Smooth muscle cell (in vitro differentiated cells): ENCODE measurements at regions not wholly inside any gene's neighbourhood (a gene's known extent, or its start where the extent isn't known, plus 50 kb on each side); places are given as distances from the start of the nearest gene placed in this dataset.

Source experiments
- DNase-seq: peaks from one replicate; lab custom pipeline; 2025; ENCODE audit not compliant: unreplicated experiment; lab: John Stamatoyannopoulos, UW
- H2AFZ ChIP-seq: fragments of 200-600 bp; sonication (generic); 2 replicates; pipeline ENCODE4 v1.6.0; 2016; ENCODE audit warnings: antibody characterized with exemption, low read depth, mild to moderate bottlenecking
- H3F3A ChIP-seq: fragments of 200-600 bp; sonication (generic); 2 replicates; pipeline ENCODE4 v1.6.0; 2017; ENCODE audit warnings: antibody characterized with exemption, low read depth
- H3K27ac ChIP-seq: fragments of 200-600 bp; sonication (generic); 2 replicates; pipeline ENCODE4 v1.5.1; 2016; ENCODE audit warnings: low read depth, mild to moderate bottlenecking
- H3K27me3 ChIP-seq: fragments of 200-600 bp; sonication (generic); 2 replicates; pipeline ENCODE4 v1.6.1; 2016; ENCODE audit warnings: low read depth, mild to moderate bottlenecking
- H3K36me3 ChIP-seq: fragments of 200-600 bp; sonication (generic); 2 replicates; pipeline ENCODE4 v1.5.1; 2016; ENCODE audit warnings: low read depth
- H3K4me1 ChIP-seq: fragments of 200-600 bp; sonication (generic); 2 replicates; pipeline ENCODE4 v1.5.1; 2016; ENCODE audit warnings: low read depth
- H3K4me2 ChIP-seq: fragments of 200-600 bp; sonication (generic); 2 replicates; pipeline ENCODE4 v1.6.0; 2016; ENCODE audit warnings: mild to moderate bottlenecking
- H3K4me3 ChIP-seq: fragments of 200-600 bp; sonication (generic); 2 replicates; pipeline ENCODE4 v1.5.1; 2016; ENCODE audit warnings: mild to moderate bottlenecking
- H3K79me2 ChIP-seq: fragments of 200-600 bp; sonication (generic); 2 replicates; pipeline ENCODE4 v1.6.0; 2016; ENCODE audit warnings: low read depth, mild to moderate bottlenecking
- H3K9ac ChIP-seq: fragments of 200-600 bp; sonication (generic); 2 replicates; pipeline ENCODE4 v1.6.0; 2016; ENCODE audit warnings: low read depth
- H3K9me3 ChIP-seq: fragments of 200-600 bp; sonication (generic); replicated peaks from 2 replicates; pipeline ENCODE4 v1.5.1; 2016; ENCODE audit warnings: low read depth
- H4K20me1 ChIP-seq: fragments of 200-600 bp; sonication (generic); 2 replicates; pipeline ENCODE4 v1.6.0; 2016; ENCODE audit warnings: low read depth
- WGBS: methylation state at CpG from one replicate; pipeline ENCODE4 v1.1.7; 2016; ENCODE audit warnings: low lambda C conversion rate; 5-methylcytosine and 5-hydroxymethylcytosine counted together
- TF ChIP-seq, protein P1 (sequence below): fragments of 200-600 bp; sonication (generic); IDR thresholded peaks from 2 replicates; pipeline ENCODE4 v1.5.1; 2017; ENCODE audit warnings: borderline replicate concordance, mild to moderate bottlenecking, antibody characterized with exemption; ENCODE audit not compliant: insufficient read depth, poor library complexity, severe bottlenecking

DNA sequence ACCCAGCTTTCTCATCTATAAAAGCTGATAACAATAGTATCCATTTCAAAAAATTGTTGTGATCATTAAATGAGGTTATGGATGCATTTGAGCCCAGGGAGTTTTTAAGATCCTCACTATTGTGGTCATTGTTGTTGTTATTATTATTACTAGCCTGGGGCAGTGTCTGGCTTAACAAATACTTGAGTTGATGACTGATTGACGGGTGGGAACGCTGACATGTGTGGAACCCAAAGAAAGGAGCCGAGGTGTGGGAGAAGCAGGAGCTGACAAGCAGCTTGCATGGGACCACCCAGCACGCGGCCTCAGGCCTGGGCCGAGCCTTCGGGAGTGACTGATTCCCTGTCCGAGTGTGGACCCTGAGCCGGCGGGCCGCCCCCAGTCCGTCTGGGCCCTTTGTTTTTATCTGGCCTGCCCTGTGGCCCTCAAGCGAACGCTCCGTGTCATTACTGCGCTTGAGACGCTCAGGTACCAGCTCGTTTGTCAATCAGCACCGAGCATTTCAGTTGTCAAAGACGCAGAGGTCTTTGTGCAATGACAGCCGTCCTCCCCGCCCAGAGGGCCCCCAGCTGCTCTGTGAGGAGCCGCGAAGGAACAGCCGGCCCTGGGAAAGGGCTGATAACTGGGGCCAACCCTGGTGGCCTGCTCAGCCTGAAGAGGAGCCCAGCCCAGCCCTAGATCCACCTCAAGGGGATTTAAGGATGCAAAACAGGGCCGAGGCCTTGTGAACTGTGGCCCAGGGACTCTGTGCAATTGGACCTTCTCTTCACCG is 132.9 kb upstream of the FOXF1 start:
- Histone ChIP-seq H3F3A (no peaks in the 10 kb centered on the region), H3K36me3 (no peaks in the 10 kb centered on the region), H3K4me3 (no peak overlapping the region), H3K27ac (no peak overlapping the region), H3K4me1 (no peaks in the 10 kb centered on the region), H4K20me1 (no peaks in the 10 kb centered on the region), H3K27me3 (no peaks in the 10 kb centered on the region), H3K4me2 (no peak overlapping the region), H2AFZ (no peak overlapping the region), H3K9ac (no peak overlapping the region), H3K9me3 (no peaks in the 10 kb centered on the region), H3K79me2 (no peaks in the 10 kb centered on the region)
- TF ChIP-seq, protein P1, sequence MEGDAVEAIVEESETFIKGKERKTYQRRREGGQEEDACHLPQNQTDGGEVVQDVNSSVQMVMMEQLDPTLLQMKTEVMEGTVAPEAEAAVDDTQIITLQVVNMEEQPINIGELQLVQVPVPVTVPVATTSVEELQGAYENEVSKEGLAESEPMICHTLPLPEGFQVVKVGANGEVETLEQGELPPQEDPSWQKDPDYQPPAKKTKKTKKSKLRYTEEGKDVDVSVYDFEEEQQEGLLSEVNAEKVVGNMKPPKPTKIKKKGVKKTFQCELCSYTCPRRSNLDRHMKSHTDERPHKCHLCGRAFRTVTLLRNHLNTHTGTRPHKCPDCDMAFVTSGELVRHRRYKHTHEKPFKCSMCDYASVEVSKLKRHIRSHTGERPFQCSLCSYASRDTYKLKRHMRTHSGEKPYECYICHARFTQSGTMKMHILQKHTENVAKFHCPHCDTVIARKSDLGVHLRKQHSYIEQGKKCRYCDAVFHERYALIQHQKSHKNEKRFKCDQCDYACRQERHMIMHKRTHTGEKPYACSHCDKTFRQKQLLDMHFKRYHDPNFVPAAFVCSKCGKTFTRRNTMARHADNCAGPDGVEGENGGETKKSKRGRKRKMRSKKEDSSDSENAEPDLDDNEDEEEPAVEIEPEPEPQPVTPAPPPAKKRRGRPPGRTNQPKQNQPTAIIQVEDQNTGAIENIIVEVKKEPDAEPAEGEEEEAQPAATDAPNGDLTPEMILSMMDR, result no peak
- 52% methylated on average over 27 of the region's 27 CpGs for WGBS
- no peak for DNase-seq

DNA sequence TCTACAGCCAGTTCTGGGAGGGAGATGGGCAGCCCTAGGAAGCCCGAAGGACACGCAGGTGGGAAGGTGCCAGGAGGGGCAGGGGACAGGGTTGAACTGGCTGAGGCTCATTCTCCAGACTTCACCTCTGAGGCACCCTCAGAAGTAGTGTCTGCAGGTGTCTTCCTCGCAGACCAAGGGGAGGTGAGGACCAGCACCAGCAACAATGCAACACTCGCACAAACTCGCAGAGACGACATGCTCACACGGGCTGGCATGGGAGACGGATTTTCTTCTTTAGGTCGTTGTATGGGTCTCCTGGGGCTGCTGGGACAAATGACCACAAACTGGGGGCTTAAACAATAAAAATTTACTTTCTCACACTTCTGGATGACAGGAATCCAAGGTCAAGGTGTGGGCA is 132.2 kb upstream of the FOXF1 start:
- Histone ChIP-seq H3K27me3 (no peaks in the 10 kb centered on the region), H3K9me3 (no peaks in the 10 kb centered on the region), H2AFZ (no peak overlapping the region), H3K9ac (no peak overlapping the region), H3F3A (no peaks in the 10 kb centered on the region), H3K79me2 (no peaks in the 10 kb centered on the region), H3K4me1 (no peaks in the 10 kb centered on the region), H3K27ac (no peak overlapping the region), H4K20me1 (no peaks in the 10 kb centered on the region), H3K4me2 (no peak overlapping the region), H3K4me3 (no peak overlapping the region), H3K36me3 (no peaks in the 10 kb centered on the region)
- TF ChIP-seq, protein P1, result no peak
- no peak for DNase-seq
- WGBS, result 95% methylated on average over 9 of the region's 9 CpGs

DNA sequence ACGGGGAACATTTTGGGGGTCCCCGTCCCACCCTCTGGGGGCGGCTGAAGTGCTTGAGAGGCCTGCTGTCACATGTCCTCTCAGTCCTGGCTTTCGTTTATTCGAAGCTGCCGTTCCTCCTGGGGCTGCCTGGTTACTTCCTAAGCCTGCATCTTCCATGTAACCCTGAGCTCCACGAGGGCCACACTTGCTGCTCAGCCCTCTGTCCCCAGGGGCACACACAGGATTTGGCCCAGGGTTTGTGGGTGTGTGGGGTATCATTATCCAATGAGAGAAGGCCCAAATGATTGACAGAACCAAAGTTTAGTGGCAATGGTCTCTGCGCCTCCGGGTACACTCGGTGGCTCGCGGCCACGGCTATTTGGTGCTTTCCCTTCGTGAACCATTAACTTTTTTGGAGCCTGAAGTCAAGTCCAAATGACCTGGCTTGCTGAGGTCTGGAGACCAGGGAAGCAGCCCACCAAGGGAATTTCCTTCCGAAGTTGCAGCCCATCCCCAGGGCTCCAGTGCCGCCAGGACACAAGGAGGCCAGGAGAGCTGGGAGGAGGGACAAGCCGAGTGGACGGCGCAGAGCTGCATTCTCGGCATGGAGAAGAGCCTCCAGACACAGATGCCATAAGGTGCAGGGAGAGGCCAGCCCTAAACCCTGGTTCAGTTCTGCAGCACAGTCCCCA is 131.4 kb upstream of the FOXF1 start:
- H3K9me3 ChIP-seq, result no peaks in the 10 kb centered on the region
- H3K4me2 ChIP-seq, result no peak overlapping the region
- no peak overlapping the region for H3K27ac ChIP-seq
- no peaks in the 10 kb centered on the region for H3K27me3 ChIP-seq
- DNase-seq, result no peak
- H3F3A ChIP-seq, result no peaks in the 10 kb centered on the region
- H3K36me3 ChIP-seq, result no peaks in the 10 kb centered on the region
- H3K4me3 ChIP-seq, result no peak overlapping the region
- no peaks in the 10 kb centered on the region for H3K79me2 ChIP-seq
- H3K4me1 ChIP-seq, result no peaks in the 10 kb centered on the region
- no peak overlapping the region for H3K9ac ChIP-seq
- no peaks in the 10 kb centered on the region for H4K20me1 ChIP-seq
- TF ChIP-seq, protein P1, result no peak
- no peak overlapping the region for H2AFZ ChIP-seq
- 85% methylated on average over 20 of the region's 20 CpGs for WGBS

DNA sequence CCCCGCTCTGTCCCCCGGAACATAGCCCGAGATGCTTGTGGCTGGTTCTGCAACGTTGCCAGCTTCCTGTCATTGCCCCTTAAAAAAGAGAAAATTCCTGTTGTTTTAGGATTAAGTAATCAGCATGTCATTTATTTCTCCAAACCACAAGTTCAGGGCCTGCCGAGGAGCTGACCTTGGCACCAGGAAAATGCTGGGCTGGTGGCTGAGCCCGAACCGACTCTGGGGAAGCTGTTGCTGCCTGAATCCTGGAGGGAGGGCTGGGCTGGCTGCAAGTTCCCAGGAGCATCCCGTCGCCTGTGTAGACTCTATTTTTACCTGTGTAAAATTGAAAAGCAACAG is 130.9 kb upstream of the FOXF1 start:
- no peak overlapping the region for H3K9ac ChIP-seq
- no peak overlapping the region for H3K27ac ChIP-seq
- no peak overlapping the region for H2AFZ ChIP-seq
- no peaks in the 10 kb centered on the region for H3K36me3 ChIP-seq
- no peaks in the 10 kb centered on the region for H3K4me1 ChIP-seq
- no peak overlapping the region for H3K4me3 ChIP-seq
- H3K27me3 ChIP-seq, result no peaks in the 10 kb centered on the region
- no peaks in the 10 kb centered on the region for H4K20me1 ChIP-seq
- no peak overlapping the region for H3K4me2 ChIP-seq
- H3K79me2 ChIP-seq, result no peaks in the 10 kb centered on the region
- no peak for DNase-seq
- H3F3A ChIP-seq, result no peaks in the 10 kb centered on the region
- WGBS, result 42% methylated on average over 9 of the region's 9 CpGs
- TF ChIP-seq, protein P1, result no peak
- H3K9me3 ChIP-seq, result no peaks in the 10 kb centered on the region
